DOHH2 (cell line): ENCODE measurements at regions not wholly inside any gene's neighbourhood (a gene's known extent, or its start where the extent isn't known, plus 50 kb on each side); places are given as distances from the start of the nearest gene placed in this dataset.

ENCODE experiments used
- CTCF ChIP-seq: fragments of 200-600 bp; sonication (generic); IDR thresholded peaks from one replicate; pipeline ENCODE4 v1.5.1; 2014; ENCODE audit warnings: antibody characterized with exemption, mild to moderate bottlenecking, low read depth, low read length; ENCODE audit not compliant: poor library complexity, severe bottlenecking
- EZH2phosphoT487 ChIP-seq: fragments of 200-600 bp; sonication (generic); IDR thresholded peaks from 2 replicates; pipeline ENCODE4 v1.6.1; 2017; ENCODE audit warnings: borderline replicate concordance, mild to moderate bottlenecking, antibody characterized with exemption, low read length, moderate library complexity, mixed read lengths

GRCh38 chr12:24270464-24270863 lies 321.0 kb upstream of the SOX5 start:
- TF ChIP-seq CTCF: no peak
- TF ChIP-seq EZH2phosphoT487: no peak
